ENCODE measurements at regions not wholly inside any gene's neighbourhood (a gene's known extent, or its start where the extent isn't known, plus 50 kb on each side); places are given as distances from the start of the nearest gene placed in this dataset.
A peak's percentile ranks its signal among the peaks of the same experiment; 100 is the strongest.

GRCh38 chr1:163013826-163014600 is 55.1 kb upstream of the RGS4 start:
- DNase-seq (ENCODE audit: low read depth), result no peak

GRCh38 chr1:163006051-163006834 is 62.9 kb upstream of the RGS4 start:
- no peak for DNase-seq (ENCODE audit: low read depth)

- DNase-seq (ENCODE audit: low read depth), result no peak
Measured at GRCh38 chr1:162997499-162998285, 71.5 kb upstream of the RGS4 start.

- DNase-seq (ENCODE audit: low read depth), result no peak
Measured at GRCh38 chr1:162996261-162996660, 72.9 kb upstream of the RGS4 start.

DNA sequence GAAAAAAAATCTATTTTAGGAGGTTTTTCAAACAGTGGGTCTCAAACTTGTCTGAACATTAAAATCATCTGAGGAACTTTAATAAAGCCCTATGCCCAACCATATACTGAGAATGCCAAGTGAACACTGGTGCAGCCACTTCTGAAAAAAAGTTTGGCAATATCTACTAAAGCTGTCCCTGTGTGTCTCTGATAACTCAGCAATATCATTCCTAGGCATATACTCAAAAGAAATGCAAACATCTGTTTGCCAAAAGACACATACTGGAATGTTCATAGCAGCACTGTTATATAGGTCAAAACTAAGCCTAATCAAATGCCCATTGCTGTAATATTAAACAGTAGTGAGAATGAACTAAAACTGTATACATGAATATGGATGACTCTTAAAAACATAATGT is 74.2 kb upstream of the RGS4 start:
- no peak for DNase-seq (ENCODE audit: low read depth)

- no peak for DNase-seq (ENCODE audit: low read depth)
Measured at GRCh38 chr1:162993846-162994245, 75.3 kb upstream of the RGS4 start.

DNA sequence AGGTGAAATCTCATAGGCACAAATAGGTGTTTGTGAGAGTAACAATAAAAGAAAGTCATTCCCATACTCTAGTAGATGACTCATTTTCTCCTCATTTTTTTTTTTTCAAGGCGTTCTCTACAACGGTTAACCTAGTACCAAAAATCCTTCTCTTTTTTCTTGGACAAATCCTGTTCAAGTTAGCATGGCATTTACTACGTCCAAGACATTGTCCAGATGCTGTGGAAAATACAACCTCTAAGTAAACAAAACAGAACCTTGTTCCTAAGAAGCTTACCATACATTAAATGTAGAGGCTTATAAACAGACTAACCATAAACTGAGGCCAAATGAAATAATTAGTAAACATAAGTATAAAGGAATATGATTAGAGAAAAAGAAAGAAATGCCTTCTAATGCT is 76.2 kb upstream of the RGS4 start:
- DNase-seq (ENCODE audit: low read depth), result no peak

GRCh38 chr1:162991444-162991843 is 77.7 kb upstream of the RGS4 start:
- DNase-seq (ENCODE audit: low read depth), result no peak

GRCh38 chr1:162990665-162991064 is 78.5 kb upstream of the RGS4 start:
- DNase-seq (ENCODE audit: low read depth), result no peak

DNA sequence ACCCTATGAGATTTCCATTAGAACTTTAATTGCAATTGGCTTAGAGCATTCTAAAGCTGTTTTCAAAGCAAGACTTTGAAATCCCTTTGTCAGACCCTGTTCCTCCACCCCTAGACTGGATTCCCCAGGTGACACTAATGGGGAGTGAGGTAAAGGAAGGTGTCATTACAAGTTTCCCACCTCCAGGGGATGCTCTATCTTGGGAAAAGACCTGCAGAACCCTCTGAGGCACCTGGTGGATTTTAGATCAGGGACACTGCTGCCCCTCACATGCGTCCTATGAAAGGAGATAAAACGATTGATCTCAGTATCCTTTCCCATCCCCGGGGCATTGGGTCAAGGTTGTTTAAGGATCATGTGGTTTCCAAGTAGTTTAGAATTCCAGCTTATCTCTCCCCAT is 80.3 kb upstream of the RGS4 start:
- no peak for DNase-seq (ENCODE audit: low read depth)

DNA sequence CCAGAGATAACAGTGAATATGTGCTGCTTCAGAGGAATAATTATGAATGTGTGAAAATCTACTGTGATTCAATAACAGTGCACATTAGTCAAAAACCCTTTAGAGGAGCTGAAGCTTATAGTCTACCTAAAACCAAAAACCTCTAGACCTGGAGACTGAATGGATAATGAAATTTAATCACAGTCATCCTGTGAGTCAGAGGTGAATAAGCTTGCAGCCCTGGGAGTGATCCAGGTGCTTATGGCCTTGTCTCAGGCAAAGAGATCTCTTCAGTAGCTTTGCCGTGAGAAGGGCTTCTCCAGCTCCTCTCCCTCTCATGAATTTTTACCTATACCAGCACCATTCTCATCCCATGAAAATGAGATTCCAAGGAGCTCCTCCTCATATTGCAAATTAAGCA is 81.3 kb upstream of the RGS4 start:
- no peak for DNase-seq (ENCODE audit: low read depth)

DNA sequence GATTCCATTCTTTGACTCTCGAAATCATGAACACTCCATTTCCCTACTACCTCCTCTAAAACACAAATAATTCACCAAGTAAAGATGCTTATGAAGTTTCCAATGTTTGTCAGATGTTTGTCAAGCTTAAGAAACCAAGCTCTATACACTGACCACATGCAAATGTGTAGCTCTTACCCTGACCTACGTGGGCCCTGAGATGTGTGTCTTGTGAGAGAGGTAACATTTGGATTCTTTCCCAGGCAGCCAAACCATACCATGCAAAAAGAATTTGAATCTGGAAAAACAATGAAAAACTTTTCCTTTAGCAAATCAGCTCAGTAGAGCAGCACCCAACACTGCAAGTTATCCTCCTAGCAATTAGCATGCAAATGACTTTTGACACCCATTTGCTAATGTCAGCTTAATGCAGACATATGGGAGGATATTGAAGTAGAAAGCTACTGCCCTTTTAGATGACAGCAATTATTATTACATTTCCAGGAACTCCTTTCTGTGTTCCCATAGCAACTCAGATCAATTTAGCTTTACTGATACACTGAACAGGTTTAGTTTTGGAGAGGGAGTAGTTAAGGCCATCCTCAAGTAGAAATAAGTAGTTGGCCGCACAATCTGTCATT is 83.2 kb upstream of the RGS4 start:
- no peak for DNase-seq (ENCODE audit: low read depth)

DNA sequence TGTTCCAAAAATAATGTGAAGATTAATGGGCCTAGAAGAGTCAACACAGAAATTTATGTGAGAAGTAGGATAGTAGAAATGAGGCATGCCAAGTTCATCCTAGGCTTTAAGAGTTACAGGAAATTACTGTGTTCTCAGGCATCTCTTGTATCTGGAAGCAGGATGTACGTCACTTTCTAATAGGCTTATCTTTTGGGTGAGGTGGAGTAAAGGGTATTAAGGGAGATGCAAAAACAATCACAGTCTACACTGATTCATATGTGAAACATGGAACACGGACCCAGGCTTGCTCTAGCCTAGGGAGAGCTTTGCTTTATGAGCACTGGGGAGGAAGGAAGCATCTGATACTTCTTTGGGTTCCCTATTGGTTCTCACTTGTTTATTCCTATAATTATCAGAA is 84.5 kb upstream of the RGS4 start:
- peak; percentile 88 for DNase-seq (ENCODE audit: low read depth)

- DNase-seq (ENCODE audit: low read depth), result no peak
Measured at GRCh38 chr1:162983671-162984425, 85.3 kb upstream of the RGS4 start.

DNA sequence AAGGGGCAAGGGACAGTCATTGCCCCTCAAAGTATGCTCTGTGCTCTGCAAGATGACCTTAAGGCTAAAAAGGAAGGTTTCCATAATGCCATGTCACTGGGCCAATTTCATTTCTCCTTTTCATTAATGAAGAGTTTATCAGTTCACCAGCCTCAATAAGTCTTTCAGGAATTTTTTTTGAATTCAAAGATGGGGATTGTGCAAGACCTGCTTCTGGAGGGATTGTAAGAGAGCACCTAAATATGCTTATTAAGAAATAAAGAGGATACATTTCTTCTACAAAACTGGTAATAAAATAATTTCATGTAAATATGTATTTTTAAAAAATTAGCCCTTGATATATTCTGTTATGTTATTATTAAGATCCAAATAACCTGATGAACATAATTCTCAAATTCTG is 86.8 kb upstream of the RGS4 start:
- DNase-seq (ENCODE audit: low read depth), result no peak

- DNase-seq (ENCODE audit: low read depth), result no peak
Measured at GRCh38 chr1:162977944-162978568, 91.1 kb upstream of the RGS4 start.

DNA sequence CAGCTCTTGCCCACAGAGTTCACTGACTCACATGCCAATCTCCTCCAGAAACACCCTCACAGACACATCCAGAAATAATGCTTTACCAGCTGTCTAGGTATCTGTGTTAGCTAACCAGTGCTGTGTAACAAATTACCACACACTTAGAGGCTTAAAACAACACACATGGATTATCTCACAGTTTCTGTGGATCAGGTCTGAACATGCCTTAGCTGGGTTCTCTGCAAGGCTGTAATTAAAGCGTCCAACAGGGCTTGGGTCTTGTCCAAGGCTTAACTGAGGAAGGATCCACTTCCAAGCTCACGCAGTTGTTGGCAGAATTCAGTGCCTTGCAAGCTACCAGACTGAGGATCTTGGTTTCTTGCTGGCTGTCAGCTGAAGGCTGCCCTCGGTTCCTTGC is 92.5 kb upstream of the RGS4 start:
- DNase-seq (ENCODE audit: low read depth), result no peak

DNA sequence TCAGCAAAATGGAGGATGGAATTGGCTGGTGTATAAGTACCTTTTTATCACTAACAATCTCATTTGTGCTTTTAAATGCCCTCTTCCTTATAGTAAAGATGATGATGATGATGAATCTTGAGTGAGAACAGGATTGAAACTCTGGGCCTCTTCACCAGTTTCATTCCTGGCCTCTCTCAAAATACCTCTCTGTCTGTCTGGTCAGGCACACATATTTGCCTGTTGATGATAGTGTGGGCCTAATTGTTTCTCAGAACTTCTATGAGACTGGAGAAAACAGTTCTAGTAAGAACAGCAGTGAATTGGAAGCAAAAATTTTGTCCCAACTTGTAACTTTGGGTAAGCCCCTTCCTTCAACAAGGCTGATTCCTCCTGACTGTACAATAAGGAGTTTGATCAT is 94.4 kb upstream of the RGS4 start:
- no peak for DNase-seq (ENCODE audit: low read depth)

GRCh38 chr1:162973381-162973795 is 95.8 kb upstream of the RGS4 start:
- peak; percentile 73 for DNase-seq (ENCODE audit: low read depth)

- DNase-seq (ENCODE audit: low read depth), result no peak
Measured at GRCh38 chr1:162972773-162973172, 96.4 kb upstream of the RGS4 start.

GRCh38 chr1:162970021-162970420 is 99.1 kb upstream of the RGS4 start:
- DNase-seq (ENCODE audit: low read depth), result no peak

Measured in non-pigmented ciliary epithelial cell (primary cell).